GM20000 (cell line): ENCODE measurements at regions not wholly inside any gene's neighbourhood (a gene's known extent, or its start where the extent isn't known, plus 50 kb on each side); places are given as distances from the start of the nearest gene placed in this dataset.

Source experiments
- DNase-seq: peaks from one replicate; pipeline ENCODE4 v3.0.0; 2012; ENCODE audit warnings: low spot score
- TF ChIP-seq, protein P1 (sequence below): IDR thresholded peaks from 2 replicates; pipeline ENCODE4 v1.5.1; 2012; ENCODE audit warnings: mild to moderate bottlenecking, control low read depth; ENCODE audit errors: extremely low read depth, missing control alignments

DNA sequence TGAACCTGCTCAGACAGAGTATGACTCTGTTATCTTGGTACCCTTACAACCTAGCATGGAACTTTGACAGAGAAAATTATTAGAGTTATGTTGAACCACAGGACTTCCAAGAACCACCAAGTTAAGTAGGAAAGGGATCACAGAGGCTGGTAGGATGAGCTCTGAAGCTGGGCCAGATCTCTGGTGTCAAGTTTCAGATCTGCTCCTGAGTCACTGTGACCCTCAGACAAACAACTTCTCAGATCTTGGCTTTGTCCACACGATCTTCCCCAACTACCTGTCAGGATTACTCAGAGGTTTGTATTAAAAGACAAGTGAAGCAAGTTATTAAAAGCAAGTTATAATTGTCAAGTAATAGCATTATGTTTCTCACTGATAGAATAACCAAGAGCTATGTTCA, 189.0 kb downstream of the SEC61B start:
- TF ChIP-seq, protein P1, sequence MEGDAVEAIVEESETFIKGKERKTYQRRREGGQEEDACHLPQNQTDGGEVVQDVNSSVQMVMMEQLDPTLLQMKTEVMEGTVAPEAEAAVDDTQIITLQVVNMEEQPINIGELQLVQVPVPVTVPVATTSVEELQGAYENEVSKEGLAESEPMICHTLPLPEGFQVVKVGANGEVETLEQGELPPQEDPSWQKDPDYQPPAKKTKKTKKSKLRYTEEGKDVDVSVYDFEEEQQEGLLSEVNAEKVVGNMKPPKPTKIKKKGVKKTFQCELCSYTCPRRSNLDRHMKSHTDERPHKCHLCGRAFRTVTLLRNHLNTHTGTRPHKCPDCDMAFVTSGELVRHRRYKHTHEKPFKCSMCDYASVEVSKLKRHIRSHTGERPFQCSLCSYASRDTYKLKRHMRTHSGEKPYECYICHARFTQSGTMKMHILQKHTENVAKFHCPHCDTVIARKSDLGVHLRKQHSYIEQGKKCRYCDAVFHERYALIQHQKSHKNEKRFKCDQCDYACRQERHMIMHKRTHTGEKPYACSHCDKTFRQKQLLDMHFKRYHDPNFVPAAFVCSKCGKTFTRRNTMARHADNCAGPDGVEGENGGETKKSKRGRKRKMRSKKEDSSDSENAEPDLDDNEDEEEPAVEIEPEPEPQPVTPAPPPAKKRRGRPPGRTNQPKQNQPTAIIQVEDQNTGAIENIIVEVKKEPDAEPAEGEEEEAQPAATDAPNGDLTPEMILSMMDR: no peak
- no peak for DNase-seq

DNA sequence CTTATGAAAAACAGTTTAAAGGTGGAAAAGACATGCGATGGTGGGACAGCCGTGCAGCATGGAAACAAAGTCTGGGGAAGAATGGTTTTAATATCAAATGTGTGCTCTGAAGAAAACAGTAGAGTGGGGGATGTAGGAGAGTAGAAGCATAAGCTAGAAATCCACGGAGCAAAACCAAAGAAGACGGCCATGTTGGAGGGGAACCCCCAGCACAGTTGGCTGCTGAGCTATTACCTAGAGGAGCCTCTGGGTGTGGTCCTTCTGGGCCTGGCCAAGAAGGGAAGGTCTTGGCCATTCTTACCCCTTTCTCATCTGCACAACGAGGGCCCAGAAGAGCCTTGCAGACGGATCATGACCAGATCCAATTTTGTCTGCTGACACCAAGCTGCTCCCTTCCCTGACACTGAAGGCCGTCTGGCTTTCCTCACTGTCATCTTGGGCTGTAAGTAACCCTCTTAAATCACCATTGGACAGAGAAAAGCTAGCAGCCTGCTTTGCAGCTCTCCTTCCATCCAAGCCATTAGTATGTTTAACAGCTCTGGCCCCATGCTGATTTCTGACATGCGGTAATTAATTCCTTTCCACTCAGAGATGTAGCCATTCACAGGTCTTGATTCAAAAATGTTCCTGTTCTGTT, 189.5 kb downstream of the SEC61B start:
- TF ChIP-seq, protein P1: no peak
- no peak for DNase-seq

DNA sequence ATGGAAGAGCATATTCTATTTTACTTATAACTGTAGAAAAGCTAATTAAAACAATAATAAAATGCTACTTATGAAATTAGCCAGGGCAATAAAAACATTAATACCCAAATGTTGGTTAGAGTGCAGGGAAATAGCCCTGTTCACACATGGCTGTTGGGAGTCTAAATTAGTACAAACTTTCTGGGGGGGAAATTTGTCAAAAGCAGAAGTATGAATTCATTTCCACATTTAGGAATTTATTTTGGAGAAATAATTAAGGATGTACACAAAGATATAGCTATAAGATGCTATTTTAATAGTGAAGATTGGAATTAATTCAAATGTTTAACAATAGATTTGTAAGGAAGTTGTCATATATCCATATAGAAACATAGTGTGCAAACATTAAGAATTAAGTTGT, 190.5 kb downstream of the SEC61B start:
- TF ChIP-seq, protein P1: no peak
- DNase-seq: no peak

DNA sequence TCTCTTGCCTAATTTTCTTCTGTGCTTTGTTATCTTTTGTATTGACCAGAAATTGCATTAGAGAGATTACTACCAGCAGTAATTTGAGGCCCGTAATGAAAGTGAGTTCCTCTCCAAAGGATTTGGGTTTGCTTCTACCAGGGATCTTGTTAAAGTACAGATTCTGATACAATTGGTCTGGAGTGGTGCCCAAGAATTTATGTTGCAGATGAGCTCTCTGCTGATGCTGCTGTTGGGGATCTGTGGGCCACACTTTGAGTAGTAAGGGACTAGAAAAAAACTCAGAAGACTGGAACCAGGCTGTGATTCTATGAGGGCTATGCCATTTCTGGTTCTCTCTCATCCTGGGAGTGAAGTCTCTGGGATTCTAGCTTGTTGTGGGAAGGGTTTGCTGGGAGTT, 192.2 kb downstream of the SEC61B start:
- TF ChIP-seq, protein P1: no peak
- no peak for DNase-seq

DNA sequence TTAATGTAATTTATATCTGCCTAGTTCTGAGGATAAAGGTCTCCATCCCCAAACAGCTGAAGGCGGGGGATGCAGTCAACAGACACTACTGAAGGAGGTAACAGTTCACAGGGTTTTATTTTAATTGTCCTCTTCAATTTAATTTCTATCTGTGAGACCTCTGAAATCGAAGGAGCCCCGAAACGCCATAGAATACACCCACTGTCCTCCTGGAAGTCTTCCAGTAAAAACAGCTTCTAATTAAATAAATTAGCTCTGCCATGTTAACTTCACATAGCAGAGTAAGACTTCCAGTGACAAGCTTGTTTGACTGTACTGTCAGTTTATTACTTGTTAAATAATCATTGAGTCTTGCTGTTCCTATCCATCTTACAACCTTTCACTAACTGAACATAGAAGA, 193.5 kb downstream of the SEC61B start:
- no peak for DNase-seq
- TF ChIP-seq, protein P1: no peak

DNA sequence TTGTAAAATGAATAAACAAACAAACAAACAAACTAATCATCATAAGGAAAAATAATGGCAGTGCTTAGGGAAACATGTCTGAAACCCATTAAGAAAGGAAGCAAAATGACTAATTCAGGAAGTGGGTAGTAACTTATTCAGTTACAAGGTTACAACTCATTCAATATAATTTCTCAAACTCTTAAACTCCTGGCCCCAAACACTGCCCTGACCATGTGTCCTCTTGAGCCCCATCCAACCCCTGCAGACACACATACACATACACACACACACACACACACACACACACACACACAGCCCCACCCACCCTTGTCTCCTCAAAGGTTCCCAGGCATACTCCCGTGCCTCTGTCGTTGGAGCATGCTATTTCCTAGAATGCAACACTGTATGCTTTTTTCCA, 193.9 kb downstream of the SEC61B start:
- DNase-seq: no peak
- TF ChIP-seq, protein P1: no peak

DNA sequence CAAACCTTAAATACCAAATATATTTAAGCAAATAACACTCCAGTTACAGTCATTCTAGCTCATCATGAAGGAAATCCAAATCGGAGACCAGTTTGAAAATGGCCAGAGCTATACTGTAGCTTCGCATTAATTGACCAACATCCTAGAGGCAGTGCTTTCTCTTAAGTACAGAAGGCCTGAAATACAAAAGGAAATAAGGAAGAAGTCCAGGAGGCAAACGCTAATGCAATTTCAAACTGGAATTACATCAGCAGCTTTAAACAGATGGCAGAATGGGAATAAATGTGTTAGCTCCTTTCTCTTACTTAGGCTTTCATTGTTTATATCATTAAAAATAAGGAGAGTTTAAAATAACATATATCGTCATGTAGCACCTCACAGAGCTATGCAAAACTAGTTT, 197.0 kb downstream of the SEC61B start:
- no peak for DNase-seq
- TF ChIP-seq, protein P1: no peak
